IMR-90 (cell line): ENCODE measurements at regions not wholly inside any gene's neighbourhood (a gene's known extent, or its start where the extent isn't known, plus 50 kb on each side); places are given as distances from the start of the nearest gene placed in this dataset.

ENCODE experiments used
- ATAC-seq: fragments of 200-7000 bp; cut with Tn5 transposase; 2 replicates; pipeline ENCODE4 v1.9.1; 2020; ENCODE audit warnings: low read depth, mild to moderate bottlenecking, moderate library complexity
- BruUV-seq: library from RNA; stranded (reverse); fragments of 400-500 nt; replicated peaks from 2 replicates; lab custom pipeline; 2021; lab: Mats Ljungman, UMichigan
- CTCF ChIA-PET: fragments of 300-600 bp; formaldehyde crosslinking; extraction: SDS; loops from one replicate; lab custom pipeline; 2021; ENCODE audit warnings: antibody characterized with exemption; lab: Yijun Ruan, JAX
- POLR2A ChIA-PET: fragments of 300-600 bp; sonication (Branson Sonifier 250); formaldehyde crosslinking; loops from one replicate; lab custom pipeline; 2022; ENCODE audit warnings: antibody characterized with exemption; ENCODE audit not compliant: unreplicated experiment; lab: Charles Lee
- DNase-seq: peaks from one replicate; pipeline ENCODE4 v3.0.0; 2013
- H2AFZ ChIP-seq: replicated peaks from 2 replicates; pipeline ENCODE3; 2013; ENCODE audit warnings: low read length, mild to moderate bottlenecking; ENCODE audit not compliant: poor library complexity
- H2AK5ac ChIP-seq: 2 replicates; pipeline ENCODE4 v1.6.1; 2013; ENCODE audit warnings: low read depth, low read length, inconsistent platforms
- H2AK9ac ChIP-seq: replicated peaks from 2 replicates; pipeline ENCODE3; 2013; ENCODE audit warnings: mild to moderate bottlenecking, low read depth, low read length, moderate library complexity; ENCODE audit not compliant: poor library complexity
- H2BK120ac ChIP-seq: 2 replicates; pipeline ENCODE4 v1.6.1; 2013; ENCODE audit warnings: low read depth, low read length, inconsistent platforms
- H2BK15ac ChIP-seq: 3 replicates; pipeline ENCODE4 v1.6.1; 2013; ENCODE audit warnings: low read depth, low read length, inconsistent platforms
- H2BK20ac ChIP-seq: 2 replicates; pipeline ENCODE4 v1.6.1; 2013; ENCODE audit warnings: low read depth, mild to moderate bottlenecking, inconsistent platforms, low read length, moderate library complexity
- H2BK5ac ChIP-seq: 2 replicates; pipeline ENCODE4 v1.6.1; 2013; ENCODE audit warnings: mild to moderate bottlenecking, low read depth, low read length, inconsistent platforms; ENCODE audit not compliant: poor library complexity, severe bottlenecking
- H3K14ac ChIP-seq: replicated peaks from 2 replicates; pipeline ENCODE4 v1.6.1; 2013; ENCODE audit warnings: low read depth, low read length, inconsistent platforms
- H3K18ac ChIP-seq: 2 replicates; pipeline ENCODE4 v1.6.1; 2013; ENCODE audit warnings: low read depth, low read length, control low read depth
- H3K23ac ChIP-seq: 2 replicates; pipeline ENCODE4 v1.6.1; 2013; ENCODE audit warnings: low read depth, low read length, inconsistent platforms
- H3K27ac ChIP-seq: 2 replicates; pipeline ENCODE4 v1.5.1; 2013; ENCODE audit warnings: mild to moderate bottlenecking, control low read depth, low read length; ENCODE audit not compliant: insufficient read depth
- H3K27me3 ChIP-seq: 2 replicates; pipeline ENCODE4 v1.6.1; 2013; ENCODE audit warnings: low read length; ENCODE audit not compliant: control insufficient read depth, insufficient read depth
- H3K36me3 ChIP-seq: 2 replicates; pipeline ENCODE4 v1.6.1; 2013; ENCODE audit warnings: low read length, mixed read lengths; ENCODE audit not compliant: control insufficient read depth, insufficient read depth
- H3K4ac ChIP-seq: 2 replicates; pipeline ENCODE4 v1.6.1; 2013; ENCODE audit warnings: low read depth, low read length, inconsistent platforms
- H3K4me1 ChIP-seq: 2 replicates; pipeline ENCODE4 v1.6.1; 2013; ENCODE audit warnings: low read length, mixed read lengths; ENCODE audit not compliant: control insufficient read depth, insufficient read depth
- H3K4me2 ChIP-seq: 2 replicates; pipeline ENCODE4 v1.6.1; 2013; ENCODE audit warnings: low read depth, mild to moderate bottlenecking, control low read depth, low read length, moderate library complexity
- H3K4me3 ChIP-seq: 2 replicates; pipeline ENCODE4 v1.5.1; 2013; ENCODE audit warnings: low read depth, mild to moderate bottlenecking, control low read depth, low read length, moderate library complexity; ENCODE audit not compliant: insufficient read depth
- H3K56ac ChIP-seq: 2 replicates; pipeline ENCODE4 v1.6.1; 2013; ENCODE audit warnings: low read length, inconsistent platforms; ENCODE audit not compliant: insufficient read depth; ENCODE audit errors: extremely low read depth
- H3K79me1 ChIP-seq, 2 experiments: 2 replicates each; pipeline ENCODE4 v1.6.1; 2013; ENCODE audit warnings: low read length in 2 of 2, inconsistent platforms in 1 of 2, low read depth in 1 of 2
- H3K9ac ChIP-seq: 2 replicates; pipeline ENCODE4 v1.6.1; 2013; ENCODE audit warnings: low read depth, low read length, control low read depth
- H3K9me1 ChIP-seq: 2 replicates; pipeline ENCODE4 v1.6.1; 2013; ENCODE audit warnings: low read length, inconsistent platforms; ENCODE audit not compliant: insufficient read depth
- H3K9me3 ChIP-seq: 2 replicates; pipeline ENCODE4 v1.6.1; 2013; ENCODE audit warnings: low read length; ENCODE audit not compliant: control insufficient read depth, insufficient read depth
- H4K20me1 ChIP-seq: 2 replicates; pipeline ENCODE4 v1.6.1; 2013; ENCODE audit warnings: low read length, inconsistent platforms; ENCODE audit not compliant: insufficient read depth
- H4K5ac ChIP-seq: 2 replicates; pipeline ENCODE4 v1.6.1; 2013; ENCODE audit warnings: mild to moderate bottlenecking, low read depth, low read length, control low read depth
- H4K8ac ChIP-seq, 2 experiments: 2 replicates each; pipeline ENCODE4 v1.6.1; 2013; ENCODE audit warnings: low read depth in 2 of 2, low read length in 2 of 2, control low read depth in 1 of 2, inconsistent platforms in 1 of 2
- H4K91ac ChIP-seq: 2 replicates; pipeline ENCODE4 v1.6.1; 2013; ENCODE audit warnings: low read depth, low read length, inconsistent platforms; ENCODE audit not compliant: insufficient read depth
- BHLHE40 ChIP-seq: fragments of 150-350 bp; IDR thresholded peaks from 2 replicates; pipeline ENCODE4 v1.6.1; 2016; ENCODE audit warnings: mild to moderate bottlenecking, low read depth, low read length
- CEBPB ChIP-seq: IDR thresholded peaks from 2 replicates; pipeline ENCODE4 v1.6.1; 2012; ENCODE audit warnings: low read depth, low read length, improper control_type of control experiment
- CHD1 ChIP-seq: IDR thresholded peaks from 2 replicates; pipeline ENCODE4 v1.6.1; 2012; ENCODE audit warnings: low read depth, low read length, improper control_type of control experiment
- ELK1 ChIP-seq: fragments of 150-350 bp; IDR thresholded peaks from 2 replicates; pipeline ENCODE4 v1.6.1; 2016; ENCODE audit warnings: low read depth, mild to moderate bottlenecking, low read length, moderate library complexity, borderline replicate concordance
- MXI1 ChIP-seq: IDR thresholded peaks from 2 replicates; pipeline ENCODE4 v1.6.1; 2012; ENCODE audit warnings: low read depth, mild to moderate bottlenecking, low read length, moderate library complexity, borderline replicate concordance
- WGBS, 2 experiments: methylation state at CpG; one replicate each; pipeline versions ENCODE4 v1.1.5 to v1.1.7; 2013; ENCODE audit warnings: missing lambda C conversion rate in 2 of 2; ENCODE audit not compliant: insufficient read length in 1 of 2; ENCODE audit errors: extremely low coverage in 2 of 2; 5-methylcytosine and 5-hydroxymethylcytosine counted together
- dilution Hi-C: fragments of 300-500 bp; cut with HindIII; formaldehyde crosslinking; loops from one replicate; pipeline ENCODE4 v1.14.3; 2018; ENCODE audit warnings: low sequenced_read_pairs; ENCODE audit not compliant: unreplicated experiment
- in situ Hi-C: fragments of 300-500 bp; cut with MboI; formaldehyde crosslinking; loops from 3 replicates; pipeline ENCODE4 v1.14.3; 2019; ENCODE audit warnings: low sequenced_read_pairs, inconsistent platforms, mixed read lengths
- intact Hi-C: fragments of 100-400 bp; cut with micrococcal nuclease; formaldehyde crosslinking; loops from 2 replicates; pipeline ENCODE4 v1.10.0; 2022

- Histone ChIP-seq H4K8ac (peak overlapping the region; percentile 58 to 68), H3K4me2 (no peak overlapping the region), H4K5ac (peak overlapping the region; percentile 85), H3K4me3 (no peak overlapping the region), H4K20me1 (no peaks in the 10 kb centered on the region), H3K9ac (no peak overlapping the region; the same call in 1 of the 2 replicates), H3K23ac (peak overlapping the region; percentile 6; the same call in 1 of the 2 replicates), H3K9me3 (no peaks in the 10 kb centered on the region), H2BK20ac (peak overlapping the region; percentile 12), H3K4ac (peak overlapping the region; percentile 53), H4K91ac (peak overlapping the region; percentile 77), H3K79me1 (0 out of 4 replicates have a peak, but pooled peaks cover 0 to 2% of the 10 kb centered on the region in 2 experiments), H3K9me1 (peaks cover 32% of the 10 kb centered on the region), H3K14ac (peak overlapping the region; percentile 42), H3K27me3 (no peaks in the 10 kb centered on the region), H2AK5ac (peak overlapping the region; percentile 65), H3K56ac (no peak overlapping the region; the same call in 1 of the 2 replicates), H3K27ac (peak overlapping the region; percentile 81), H2BK120ac (peak overlapping the region; percentile 96), H3K36me3 (no peaks in the 10 kb centered on the region), H2AK9ac (no peak overlapping the region), H2BK15ac (peak overlapping the region; percentile 83; the same call in 2 of the 3 replicates), H3K4me1 (peaks cover 39% of the 10 kb centered on the region), H2AFZ (no peak overlapping the region), H3K18ac (peak overlapping the region; percentile 91), H2BK5ac (peak overlapping the region; percentile 2)
- intact Hi-C loops (no loop called here), dilution Hi-C loops (no loop called here), in situ Hi-C loops (loop anchor here (5.0 to 10.0 kb wide), 2 partner anchors 248 to 360 kb away; partner anchors contain the start of gene IRF2BP2)
- POLR2A ChIA-PET, result interaction anchor here (0.5 kb wide), 1 partner anchor 368 kb away, joined by 3 read pairs; no protein-coding TSS in a partner anchor
- no peak for TF ChIP-seq CEBPB
- TF ChIP-seq ELK1, result no peak
- no peak for TF ChIP-seq MXI1
- TF ChIP-seq CHD1, result no peak
- peak; percentile 45; the same call in 1 of the 2 replicates for TF ChIP-seq BHLHE40
- WGBS, 2 experiments, result 62% methylated on average over 9 of the region's 19 CpGs; no CpG with 5 or more reads in 1 of the 2 experiments
- no TSS peak for BruUV-seq
- DNase-seq (no peak), ATAC-seq (no peak)
- CTCF ChIA-PET, result no interaction called here
Measured at GRCh38 chr1:234972411-234973191, 156.0 kb downstream of the TOMM20 start.
